COR-L47 (cell line): ENCODE measurements at regions not wholly inside any gene's neighbourhood (a gene's known extent, or its start where the extent isn't known, plus 50 kb on each side); places are given as distances from the start of the nearest gene placed in this dataset.

Experiments
- DNase-seq: peaks from one replicate; lab custom pipeline; 2025; lab: John Stamatoyannopoulos, UW

- DNase-seq, result no peak
Measured at GRCh38 chr11:42482822-42483221, 829.0 kb upstream of the API5 start.

DNA sequence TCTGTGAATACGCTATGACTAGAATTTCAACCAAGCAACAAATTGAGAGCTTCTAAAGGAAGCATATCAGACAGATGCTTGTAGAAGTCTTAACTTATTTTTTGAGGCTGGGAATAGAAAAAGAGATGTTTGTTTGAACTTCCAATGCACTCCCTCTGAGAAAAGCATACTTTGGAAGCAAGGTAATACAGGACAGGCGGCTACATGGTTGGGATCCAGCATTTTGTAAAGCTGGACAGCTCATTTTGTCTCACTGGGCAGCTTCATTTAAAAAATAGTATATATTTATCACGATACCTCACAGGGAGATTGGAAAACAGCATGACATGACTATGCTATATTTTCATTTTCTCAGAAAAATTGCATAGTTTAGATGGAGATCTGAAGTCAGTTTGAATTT, 821.3 kb upstream of the API5 start:
- no peak for DNase-seq

GRCh38 chr11:42494459-42494858, 817.3 kb upstream of the API5 start:
- DNase-seq, result no peak

DNA sequence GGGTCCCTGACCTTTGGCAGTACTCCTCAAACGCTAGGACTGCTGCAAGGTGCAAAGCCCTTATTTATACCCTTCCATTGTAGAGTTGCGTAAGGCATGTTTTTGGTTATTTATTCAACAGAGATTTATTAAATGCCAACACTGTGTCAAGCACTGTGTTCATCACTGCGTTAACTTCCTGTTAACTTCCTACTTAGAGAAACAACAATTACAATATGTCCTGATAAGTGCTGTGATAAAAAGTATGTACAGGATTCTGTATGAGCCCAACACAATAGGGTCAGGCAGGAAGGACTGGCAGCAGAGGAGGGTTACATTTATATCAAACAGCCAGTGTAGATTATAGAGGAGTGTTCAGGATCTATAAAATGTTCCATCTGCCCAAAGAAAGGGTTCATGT, 812.8 kb upstream of the API5 start:
- no peak for DNase-seq

GRCh38 chr11:42502151-42502550, 809.6 kb upstream of the API5 start:
- no peak for DNase-seq

DNA sequence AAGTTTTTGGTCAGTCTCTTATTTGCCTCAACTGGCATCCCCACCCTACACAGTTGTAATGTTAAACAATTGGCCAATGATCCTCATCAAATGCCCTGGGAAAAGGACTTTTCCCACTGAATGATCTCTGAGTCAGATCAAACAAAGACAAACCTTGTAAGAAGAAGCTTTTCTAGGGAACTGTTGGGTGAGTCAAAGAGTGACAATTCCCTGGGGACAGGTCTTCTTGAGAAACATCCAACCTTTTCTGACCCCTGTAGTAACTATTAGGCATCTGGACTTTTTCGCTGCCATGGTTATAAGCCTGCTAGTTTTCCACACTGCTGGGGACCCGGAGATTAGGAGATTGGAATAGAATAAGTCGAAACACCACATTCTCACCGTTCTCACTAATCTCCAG, 789.8 kb upstream of the API5 start:
- no peak for DNase-seq

GRCh38 chr11:42524534-42525227, 787.1 kb upstream of the API5 start:
- peak; percentile 22 for DNase-seq

DNA sequence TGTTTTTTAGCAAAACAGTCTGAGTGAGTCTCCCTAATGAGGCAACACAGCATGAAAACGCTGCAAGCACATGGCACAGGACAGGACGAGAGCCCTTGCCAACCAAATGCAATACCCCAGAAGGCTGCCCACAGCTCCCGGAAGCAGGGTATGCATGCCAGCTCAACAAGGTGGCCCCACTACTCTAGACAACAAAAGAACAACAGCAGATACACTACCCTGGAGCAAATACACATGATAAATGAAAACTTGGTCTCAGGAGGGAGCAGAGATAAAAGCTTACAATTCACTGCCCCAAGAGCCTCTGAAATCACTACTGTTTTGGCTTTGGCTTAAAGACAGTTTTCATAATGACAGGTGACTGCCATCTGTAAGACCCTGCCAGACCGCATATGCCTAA, 785.4 kb upstream of the API5 start:
- DNase-seq, result no peak

DNA sequence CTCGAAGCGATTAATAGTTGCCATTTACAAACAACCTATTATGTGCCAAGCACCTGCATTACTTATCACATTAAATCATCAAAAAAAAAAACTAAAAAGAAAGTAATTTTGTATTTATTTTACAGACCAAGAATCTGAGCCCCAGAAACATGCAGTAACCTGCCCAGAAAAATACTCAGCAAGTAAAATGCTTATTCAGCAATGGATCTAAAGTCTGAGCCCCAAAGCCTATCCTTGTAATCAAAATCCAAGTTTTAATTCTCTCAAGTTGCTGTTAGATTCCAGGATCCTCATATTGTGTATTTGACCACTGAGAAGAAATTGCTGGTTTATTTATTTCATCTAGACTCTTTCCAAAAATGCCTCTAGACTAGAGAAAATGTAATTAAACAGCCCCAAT, 783.3 kb upstream of the API5 start:
- no peak for DNase-seq

DNA sequence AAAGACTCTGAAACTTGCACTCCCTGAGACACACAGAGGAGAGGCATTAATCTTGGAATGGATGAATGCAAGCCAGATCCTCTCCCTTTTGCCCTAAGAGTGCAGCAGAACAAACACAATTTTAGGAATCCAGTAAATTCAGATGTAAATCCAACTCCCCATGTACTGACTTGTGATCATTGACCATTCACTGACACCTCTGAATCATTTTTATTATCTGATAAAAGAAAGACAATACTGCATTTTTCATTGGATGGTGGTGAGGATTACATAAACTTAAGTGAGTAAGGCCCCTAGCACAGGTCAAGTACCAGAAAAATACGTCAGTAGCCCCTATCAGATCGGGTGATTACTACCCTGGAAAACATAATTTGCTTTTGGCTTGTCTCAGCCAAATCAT, 782.9 kb upstream of the API5 start:
- no peak for DNase-seq

GRCh38 chr11:42536611-42537360, 775.0 kb upstream of the API5 start:
- DNase-seq, result no peak

GRCh38 chr11:42542336-42542735, 769.5 kb upstream of the API5 start:
- no peak for DNase-seq

- DNase-seq, result no peak
Measured at GRCh38 chr11:42543844-42544419, 767.9 kb upstream of the API5 start.

DNA sequence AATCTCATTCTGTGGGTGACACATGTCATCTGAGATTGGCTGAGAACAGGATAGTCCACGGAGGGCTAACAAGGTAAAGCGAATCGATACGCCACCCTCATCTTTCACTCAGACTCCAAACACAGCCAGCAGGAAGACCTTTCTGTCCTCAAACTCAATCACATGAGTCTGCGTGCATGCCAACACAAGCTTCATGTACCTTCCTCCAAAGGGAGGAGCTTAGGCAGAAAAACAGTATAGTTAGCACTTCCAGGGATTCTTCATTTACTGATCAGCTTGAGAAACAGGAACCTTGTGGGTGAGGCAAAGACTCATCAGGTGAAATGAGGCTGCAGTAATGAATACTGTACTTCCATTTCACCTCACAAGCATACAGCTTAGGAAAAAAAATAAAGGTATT, 767.1 kb upstream of the API5 start:
- no peak for DNase-seq

DNA sequence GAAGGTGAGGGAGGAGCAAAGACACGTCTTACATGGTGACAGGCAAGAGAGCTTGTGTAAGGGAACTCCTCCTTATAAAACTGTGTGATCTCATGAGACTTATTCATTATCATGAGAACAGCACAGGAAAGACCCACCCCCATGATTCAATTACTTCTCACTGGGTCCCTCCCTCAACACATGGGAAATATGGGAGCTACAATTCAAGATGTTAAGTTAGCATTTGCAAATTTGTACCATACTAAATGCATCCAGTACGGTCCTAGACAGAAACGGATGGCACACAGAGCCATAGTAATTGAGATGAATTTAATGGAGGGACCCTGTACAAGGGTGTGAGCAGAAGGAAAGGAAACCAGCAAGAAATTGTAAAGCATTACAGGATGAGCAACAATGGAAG, 765.8 kb upstream of the API5 start:
- no peak for DNase-seq

GRCh38 chr11:42552786-42553185, 759.0 kb upstream of the API5 start:
- no peak for DNase-seq

DNA sequence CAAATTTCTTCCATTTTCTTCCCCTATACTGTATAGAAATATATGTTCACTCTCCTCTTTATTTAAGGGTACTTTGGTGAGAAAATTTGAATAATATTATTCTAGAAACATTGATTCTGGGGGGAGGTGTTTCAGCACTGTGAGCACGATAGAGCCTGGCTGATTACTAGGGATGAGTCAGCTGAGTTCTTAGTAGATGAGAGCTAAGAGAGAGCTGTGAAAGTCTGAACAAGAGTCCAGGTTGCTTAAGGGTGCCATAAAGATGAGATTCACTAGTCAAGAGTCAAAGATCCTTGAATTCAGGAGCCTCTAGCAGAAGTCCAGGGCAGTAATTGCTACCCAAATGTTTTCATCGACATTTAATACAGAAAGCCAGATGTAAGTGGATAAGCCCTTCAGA, 756.6 kb upstream of the API5 start:
- DNase-seq, result no peak

DNA sequence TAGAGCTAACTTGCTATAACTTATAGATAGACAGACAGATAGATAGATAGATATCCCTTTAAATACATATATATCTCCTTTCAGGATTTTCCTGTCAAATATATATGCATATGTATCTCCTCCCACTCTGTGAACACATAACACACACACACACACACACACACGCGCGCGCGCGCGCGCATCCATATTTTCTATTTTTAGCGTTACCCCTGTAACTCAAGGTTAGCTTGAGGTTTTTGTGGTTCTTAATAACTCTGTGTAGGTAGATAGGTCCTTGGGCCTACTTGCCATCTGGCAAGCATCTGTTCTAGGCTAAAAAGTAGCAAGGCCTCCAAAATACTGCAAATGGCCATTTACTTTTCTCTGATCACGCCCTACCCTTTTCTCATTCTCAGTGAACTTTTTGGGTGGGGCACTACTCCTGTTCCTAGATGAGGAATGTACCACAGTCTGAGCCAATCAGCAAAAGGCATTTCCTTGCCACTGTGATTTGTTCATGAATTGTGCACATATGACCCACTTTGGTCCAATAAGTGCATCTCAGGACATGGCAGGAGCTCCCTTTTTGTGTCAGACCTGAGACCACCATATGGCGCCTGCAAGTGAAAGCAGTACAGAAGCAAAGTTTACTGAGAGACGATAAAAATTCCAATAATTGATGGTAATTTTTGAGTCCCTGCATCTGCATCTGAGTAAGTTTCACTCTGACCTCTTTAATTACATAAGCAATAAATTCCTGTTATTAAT, 740.5 kb upstream of the API5 start:
- no peak for DNase-seq

GRCh38 chr11:42571878-42572610, 739.8 kb upstream of the API5 start:
- DNase-seq, result no peak

DNA sequence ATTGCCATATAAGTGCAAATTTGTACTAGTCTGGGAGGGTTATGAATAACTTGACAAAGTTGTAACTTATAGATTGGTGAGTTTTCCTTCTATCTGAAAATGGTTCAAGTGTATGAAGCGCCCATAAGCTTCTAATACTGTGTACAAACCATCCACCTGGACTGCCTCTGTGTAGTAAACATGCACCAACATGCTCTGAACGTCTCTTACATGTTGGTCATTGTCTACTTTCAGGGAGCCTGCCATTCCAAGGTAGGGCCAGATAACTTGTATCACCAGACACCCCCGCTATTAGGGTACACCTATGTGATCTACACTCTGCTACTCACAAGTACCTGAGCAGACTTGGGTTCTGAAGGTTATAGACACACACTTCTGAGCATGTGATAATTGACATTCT, 735.5 kb upstream of the API5 start:
- no peak for DNase-seq

DNA sequence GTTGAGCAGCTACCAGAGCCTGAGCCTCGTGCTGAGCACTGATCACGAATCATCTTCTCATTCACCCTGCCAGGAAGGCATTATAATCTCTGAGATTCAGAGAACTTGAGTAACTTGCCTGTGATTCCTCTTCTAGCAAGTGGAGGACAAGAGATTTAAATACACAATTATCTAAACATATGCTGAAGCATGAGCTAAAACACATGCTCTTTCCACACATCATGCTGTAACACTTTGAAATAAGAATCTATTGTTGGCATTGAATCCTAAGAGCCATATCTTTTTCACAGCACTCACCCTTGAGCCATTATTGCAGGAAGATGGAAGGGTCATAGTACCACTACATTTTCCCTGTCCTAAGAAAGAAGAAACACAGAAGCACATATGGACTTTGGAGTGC, 722.5 kb upstream of the API5 start:
- no peak for DNase-seq

- no peak for DNase-seq
Measured at GRCh38 chr11:42591841-42592240, 720.0 kb upstream of the API5 start.
